HG03095 (cell line): ENCODE measurements at regions not wholly inside any gene's neighbourhood (a gene's known extent, or its start where the extent isn't known, plus 50 kb on each side); places are given as distances from the start of the nearest gene placed in this dataset.

Source experiments
- ATAC-seq: cut with Tn5 transposase; IDR thresholded peaks from one replicate; pipeline ENCODE4 v1.9.1; 2021; ENCODE audit warnings: moderate library complexity; ENCODE audit not compliant: unreplicated experiment

GRCh38 chr6:167731731-167732422, 94.8 kb upstream of the AFDN start:
- ATAC-seq: no peak

DNA sequence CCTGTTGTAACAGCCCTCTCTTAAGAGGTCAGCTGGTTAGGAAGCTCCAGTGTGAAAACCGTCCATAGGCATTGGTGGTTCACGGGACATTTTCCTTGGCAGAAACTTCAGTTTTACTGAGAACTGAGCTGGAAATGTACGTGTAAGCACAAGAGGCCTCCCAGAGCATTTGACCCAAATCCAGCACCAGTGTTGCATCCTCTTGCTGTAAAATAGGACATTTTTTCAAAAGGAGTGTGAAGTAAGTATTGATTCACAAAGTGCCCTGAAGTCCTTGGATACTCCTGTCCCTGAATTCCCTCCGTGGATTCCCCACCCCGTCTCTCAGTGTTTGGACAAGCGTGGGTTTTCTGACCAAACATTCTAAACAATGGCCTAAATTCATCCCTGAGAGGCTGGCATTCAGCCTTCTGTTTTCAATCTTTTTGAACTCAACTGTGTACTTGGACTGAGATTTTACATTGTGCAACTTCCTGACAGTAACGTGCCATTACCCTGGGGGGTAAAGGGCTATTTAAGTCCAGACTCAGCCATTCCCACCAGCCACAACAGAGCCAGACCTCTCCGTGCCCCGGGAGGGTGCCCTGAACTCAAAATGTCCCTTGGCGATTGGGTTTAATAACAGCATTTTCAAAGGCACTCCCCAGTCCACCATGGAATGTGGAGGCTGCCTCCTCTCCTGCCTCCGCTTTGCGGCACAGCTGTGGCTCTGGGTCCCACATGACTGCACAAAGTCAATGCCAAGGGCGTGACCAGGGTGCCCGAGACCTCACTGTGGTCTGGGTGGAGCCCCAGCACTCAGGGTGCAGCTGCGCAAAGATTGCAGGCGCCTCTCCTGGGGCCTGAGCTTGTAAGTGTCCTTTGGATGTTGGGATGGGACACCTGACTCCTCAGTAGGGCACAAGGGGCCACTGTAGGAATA, 92.7 kb upstream of the AFDN start:
- no peak for ATAC-seq

DNA sequence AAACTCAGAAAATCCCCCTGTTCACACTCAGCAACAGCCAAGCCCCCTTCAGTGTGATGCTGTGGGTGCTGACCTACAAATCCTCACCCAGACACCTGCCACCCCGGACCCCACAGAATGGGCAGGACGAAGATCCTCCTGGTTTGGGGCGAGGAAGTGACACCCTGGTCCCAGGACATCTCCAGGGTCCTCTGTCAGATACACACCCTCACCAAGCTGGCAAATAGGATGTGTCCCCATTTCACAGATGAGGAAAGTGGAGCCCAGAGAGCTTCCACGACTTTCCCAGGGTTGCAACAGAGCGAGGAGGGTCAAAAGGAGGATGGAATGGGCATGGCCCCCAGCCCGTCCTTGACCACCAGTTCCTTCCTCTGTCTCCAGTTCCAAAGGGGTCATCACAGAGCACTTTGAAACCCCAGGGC, 92.0 kb upstream of the AFDN start:
- ATAC-seq: no peak

DNA sequence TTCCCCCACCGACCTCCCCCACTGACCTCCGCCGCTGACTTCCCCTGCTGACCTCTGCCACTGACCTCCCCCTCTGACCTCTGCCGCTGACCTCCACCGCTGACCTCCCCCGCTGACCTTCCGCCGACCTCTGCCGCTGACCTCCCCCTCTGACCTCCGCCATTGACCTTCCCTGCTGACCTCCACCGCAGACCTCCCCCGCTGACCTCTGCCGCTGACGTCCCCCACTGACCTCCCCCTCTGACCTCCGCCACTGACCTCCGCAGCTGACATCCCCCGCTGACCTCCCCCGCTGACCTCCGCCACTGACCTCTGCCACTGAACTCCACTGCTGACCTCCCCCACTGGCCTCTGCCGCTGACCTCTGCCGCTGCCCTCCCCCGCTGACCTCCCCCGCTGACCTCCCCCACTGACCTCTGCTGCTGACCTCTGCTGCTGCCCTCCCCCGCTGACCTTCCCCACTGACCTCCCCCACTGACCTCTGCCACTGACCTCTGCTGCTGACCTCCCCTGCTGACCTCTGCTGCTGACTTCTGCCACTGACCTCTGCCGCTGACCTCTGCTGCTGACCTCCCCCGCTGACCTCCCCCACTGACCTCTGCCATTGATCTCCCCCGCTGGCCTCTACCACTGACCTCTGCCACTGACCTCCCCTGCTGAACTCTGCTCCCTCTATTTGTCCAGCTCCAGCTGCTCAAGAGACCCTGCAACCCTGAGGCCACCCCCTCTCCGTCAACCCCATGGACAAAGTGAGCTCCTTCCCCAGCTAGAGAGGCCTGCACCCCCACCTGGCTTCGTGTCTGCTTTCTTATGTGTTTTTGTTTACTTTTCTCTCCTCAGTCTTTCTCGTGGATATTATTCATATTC, 91.4 kb upstream of the AFDN start:
- no peak for ATAC-seq

DNA sequence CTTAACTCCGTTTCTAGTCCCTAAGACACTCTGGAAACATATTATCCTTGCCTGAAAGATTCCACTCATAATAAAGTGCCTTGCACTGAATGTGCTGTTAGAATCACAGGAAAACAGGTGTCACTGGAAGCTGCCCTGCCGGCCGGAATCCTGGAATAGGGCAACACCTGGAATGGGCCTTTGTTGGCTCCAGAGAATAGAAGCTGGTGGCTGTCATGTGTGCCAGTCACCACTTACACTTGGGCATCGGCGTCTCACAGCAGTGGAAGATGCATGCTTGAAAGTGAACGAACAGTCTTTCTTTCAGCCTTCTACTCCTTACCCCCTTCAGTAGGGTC, 90.8 kb upstream of the AFDN start:
- ATAC-seq: no peak

DNA sequence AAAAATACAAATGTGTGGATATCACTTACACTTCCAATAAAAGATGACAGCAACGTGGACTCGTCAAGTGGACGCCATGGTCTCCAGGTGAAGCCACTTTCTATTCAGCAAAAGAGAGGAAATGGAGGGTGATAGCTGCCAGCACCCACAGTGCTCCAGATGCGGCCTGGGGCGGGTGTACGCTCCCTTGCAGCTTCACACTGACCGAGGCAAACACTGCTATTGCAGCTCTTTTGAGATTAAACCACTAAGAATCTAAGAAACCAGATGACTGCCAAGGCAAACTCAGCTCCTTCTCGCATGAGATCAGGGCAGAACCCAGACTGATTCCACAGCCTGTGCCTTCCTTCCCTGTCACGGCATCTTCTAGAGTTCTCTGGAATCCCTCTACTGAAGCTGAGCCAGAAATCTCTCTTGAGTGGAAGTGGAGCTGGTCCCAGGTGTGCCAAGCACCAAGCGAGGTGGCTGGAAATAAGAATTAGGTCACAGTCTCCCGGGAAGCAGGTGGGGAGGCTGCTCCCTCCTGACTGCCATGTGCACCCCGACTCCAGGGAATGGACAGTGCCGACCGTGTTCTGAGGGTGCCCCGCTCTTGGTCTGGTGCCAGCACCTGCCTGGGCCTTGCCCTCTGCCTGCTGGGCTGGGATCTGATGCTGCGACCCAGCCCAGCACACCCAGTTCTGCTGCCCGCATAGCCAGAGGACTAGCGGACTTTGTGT, 90.1 kb upstream of the AFDN start:
- ATAC-seq: no peak

DNA sequence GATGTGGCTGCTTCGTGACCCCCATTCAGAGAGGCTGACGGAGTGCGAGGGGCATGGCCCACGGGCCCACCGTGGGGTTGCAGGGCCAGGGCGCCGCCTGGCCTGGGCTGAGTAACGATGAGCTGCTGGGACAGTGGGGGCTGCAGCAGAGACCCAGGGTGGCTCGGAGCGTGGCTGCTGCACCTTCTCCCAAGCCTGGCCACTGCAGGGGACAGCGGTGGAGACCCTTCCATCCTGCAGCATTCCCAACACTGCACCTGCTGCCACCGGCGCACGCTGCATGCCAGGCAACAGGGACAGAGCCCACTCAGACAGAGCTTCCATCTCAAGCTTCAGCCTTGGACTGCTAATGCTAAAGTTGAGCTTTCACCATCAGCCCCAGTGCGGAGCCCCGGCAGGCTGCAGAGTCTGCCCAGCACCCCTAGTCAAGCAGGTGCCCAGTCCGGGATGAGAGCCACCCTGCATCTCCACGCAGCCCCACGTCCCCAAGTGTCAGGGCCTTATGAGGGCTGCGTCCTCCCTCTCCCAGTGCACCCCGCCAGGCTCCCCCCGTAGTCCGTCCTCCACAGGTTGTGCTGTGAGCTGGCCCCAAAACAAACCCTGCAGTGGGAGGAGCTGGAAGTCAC, 89.4 kb upstream of the AFDN start:
- ATAC-seq: no peak

GRCh38 chr6:167738386-167738785, 88.3 kb upstream of the AFDN start:
- no peak for ATAC-seq

GRCh38 chr6:167739721-167740475, 86.8 kb upstream of the AFDN start:
- no peak for ATAC-seq

DNA sequence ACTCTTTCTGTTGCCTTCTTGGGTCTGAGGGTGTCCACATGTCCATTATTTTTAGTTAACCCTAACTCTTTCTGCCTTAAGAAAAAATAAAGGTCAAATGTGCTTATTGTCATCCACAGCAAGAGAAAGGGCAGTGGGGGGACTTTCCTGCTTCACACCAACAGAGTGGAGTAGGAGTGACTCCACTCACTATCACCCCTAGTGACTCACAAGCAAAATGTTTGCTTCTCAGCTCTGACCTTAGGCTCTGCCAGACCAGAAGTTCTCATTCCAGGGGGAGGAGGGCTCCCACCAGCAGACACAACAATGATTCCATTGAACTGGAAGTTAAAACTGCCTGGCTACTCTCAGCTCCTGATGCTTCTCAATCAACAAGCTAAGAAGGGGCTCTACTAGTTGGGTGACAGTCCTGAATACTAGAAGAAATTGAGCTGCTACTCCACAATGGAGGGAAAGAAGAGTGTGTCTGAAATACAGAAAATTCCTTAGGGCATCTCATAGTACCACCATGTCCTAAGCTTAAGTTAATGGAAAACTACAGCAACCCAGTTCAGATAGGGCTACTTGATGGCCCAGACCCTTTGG, 83.9 kb upstream of the AFDN start:
- no peak for ATAC-seq

DNA sequence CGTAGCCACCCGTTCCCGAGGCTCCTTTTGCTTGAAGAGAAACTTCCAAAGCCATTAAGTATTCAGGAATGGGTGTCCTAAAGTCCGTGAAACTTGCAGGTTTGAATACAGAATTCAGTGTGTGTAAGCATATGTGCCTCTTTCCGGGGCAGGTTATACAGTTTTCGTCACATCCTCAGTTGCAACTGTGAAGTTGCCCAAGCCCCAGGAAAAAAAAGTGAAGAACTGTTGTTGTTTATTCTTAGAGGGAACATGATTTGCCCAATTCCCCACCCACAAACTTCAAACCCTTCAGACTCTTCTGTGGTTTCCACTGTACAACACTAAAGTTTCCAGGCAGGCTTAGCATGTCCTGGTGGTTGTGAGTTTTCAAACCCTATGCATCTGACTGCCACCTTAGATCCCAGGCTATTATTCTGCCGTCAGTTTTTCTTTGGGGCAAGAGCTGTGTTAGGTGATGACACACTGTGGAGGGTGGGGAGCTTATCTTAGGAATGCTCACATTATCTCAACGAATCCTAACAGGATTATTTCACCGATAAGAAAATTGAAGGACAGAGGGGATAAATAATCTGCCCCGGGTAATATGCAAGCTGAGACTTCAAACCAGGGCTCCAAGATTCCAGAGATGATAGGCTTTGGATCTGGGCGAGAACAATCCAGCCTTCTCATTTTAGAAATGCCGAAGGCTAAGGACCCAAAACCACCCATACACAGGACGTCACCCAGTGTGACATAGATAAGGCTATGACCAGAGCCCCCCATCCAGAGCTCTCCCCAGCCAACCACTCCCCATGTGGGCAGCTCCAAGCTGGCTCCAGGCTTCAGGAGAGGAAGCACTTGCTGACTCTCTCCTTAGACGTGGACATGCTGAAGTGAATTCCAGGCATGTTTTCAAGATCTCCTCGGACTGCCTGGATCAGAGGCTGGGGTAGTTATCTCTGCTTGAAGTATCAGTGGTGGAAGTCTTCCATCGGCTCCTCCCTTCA, 81.7 kb upstream of the AFDN start:
- no peak for ATAC-seq

GRCh38 chr6:167745670-167746389, 80.9 kb upstream of the AFDN start:
- no peak for ATAC-seq

GRCh38 chr6:167746390-167746907, 80.3 kb upstream of the AFDN start:
- ATAC-seq: no peak

- ATAC-seq: no peak
Observed at GRCh38 chr6:167746975-167747374, 79.7 kb upstream of the AFDN start.

DNA sequence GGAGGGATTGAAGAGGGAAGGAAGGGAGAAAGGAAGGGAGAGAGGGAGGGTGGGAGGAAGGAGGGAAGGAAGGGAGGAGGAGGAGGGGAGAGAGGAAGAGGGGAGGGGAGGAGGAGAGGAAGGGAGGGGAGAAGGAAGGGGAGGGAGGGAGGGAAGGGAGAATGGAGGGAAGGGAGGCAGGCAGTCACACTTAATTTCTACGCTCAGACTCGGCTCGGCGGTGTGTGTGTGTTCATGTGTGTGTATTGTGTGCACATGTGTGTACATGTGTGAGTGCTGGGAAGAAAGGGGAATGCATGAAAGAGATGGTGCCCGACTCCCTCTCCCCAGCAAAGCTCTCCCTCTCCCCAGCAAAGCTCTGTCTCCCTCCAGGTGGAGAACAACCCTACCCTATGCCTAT, 79.1 kb upstream of the AFDN start:
- ATAC-seq: no peak

DNA sequence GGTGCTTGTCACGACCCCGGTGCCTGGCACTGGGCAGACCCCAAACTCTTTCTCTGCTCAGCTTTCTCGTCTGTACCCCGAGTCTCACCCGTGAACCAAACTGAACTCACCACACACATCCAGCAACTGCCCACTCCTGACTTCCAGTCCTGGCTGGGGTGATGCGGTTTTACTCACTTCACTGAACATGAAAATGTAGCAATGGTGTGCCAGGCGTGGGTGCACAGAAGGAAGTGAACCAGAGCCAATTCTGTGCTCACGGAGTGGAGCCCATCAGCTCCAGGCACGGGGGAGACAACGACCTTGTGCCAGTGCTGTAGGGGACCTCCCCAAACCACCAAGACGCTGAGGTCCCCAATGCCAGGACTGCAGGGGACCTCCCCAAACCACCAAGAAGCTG, 78.7 kb upstream of the AFDN start:
- no peak for ATAC-seq
